ENCODE measurements at regions not wholly inside any gene's neighbourhood (a gene's known extent, or its start where the extent isn't known, plus 50 kb on each side); places are given as distances from the start of the nearest gene placed in this dataset.
A peak's percentile ranks its signal among the peaks of the same experiment; 100 is the strongest.

- intact Hi-C loops (cut with micrococcal nuclease; ENCODE audit: unreplicated experiment) (no loop called here), in situ Hi-C loops (cut with HindIII; ENCODE audit: extremely low pct_ligation_motif_present, low pct_unique_long_range_greater_than_20kb) (no loop called here)
- CTCF ChIA-PET (ENCODE audit: low intra/inter-chr PET ratio, low total read pairs), result no interaction called here
- FAIRE-seq (peak; percentile 90), DNase-seq (ENCODE audit: low spot score) (no peak), ATAC-seq (no peak)
- 83% methylated on average over 4 of the region's 4 CpGs for WGBS (ENCODE audit: low lambda C conversion rate)
- Histone ChIP-seq H3K9me3 (ENCODE audit: low read length) (0 out of 2 replicates have a peak, but pooled peaks cover 5% of the 10 kb centered on the region), H3K4me3 (replicated peaks in 1 of 3; ENCODE audit: insufficient read depth in 1 of 3, low read depth in 2 of 3, low read length in 3 of 3) (no peak overlapping the region), H3K4me2 (ENCODE audit: low read depth, low read length) (no peak overlapping the region), H3K4me1 (ENCODE audit: insufficient read depth, low read length) (no peaks in the 10 kb centered on the region), H3K9ac (ENCODE audit: insufficient read depth, low read depth, low read length) (no peak overlapping the region), H3K79me2 (ENCODE audit: insufficient read depth, low read length) (no peaks in the 10 kb centered on the region), H3K27me3 (ENCODE audit: control insufficient read depth in 1 of 2, insufficient read depth in 2 of 2, low read length in 2 of 2) (peaks cover 0 to under 1% of the 10 kb centered on the region in 2 experiments; a peak in 2 of 5 replicates), H4K20me1 (ENCODE audit: insufficient read depth, low read length) (no peaks in the 10 kb centered on the region), H2AFZ (ENCODE audit: low read length) (no peak overlapping the region), H3K27ac (ENCODE audit: extremely low read length, insufficient read depth, low read length) (no peak overlapping the region), H3K36me3 (replicated peaks in 1 of 2; ENCODE audit: control insufficient read depth in 1 of 2, insufficient read depth in 2 of 2, low read length in 2 of 2) (no peaks in the 10 kb centered on the region)
- POLR2A ChIA-PET, result no interaction called here
- no TSS peak for BruUV-seq (replicated peaks)
- TF ChIP-seq FOXM1 (CRISPR knock-in tag; IDR thresholded peaks at IDR 0.05) (no peak), ZFAT (CRISPR knock-in tag; conservative IDR thresholded peaks at IDR 0.05) (no peak), ZSCAN30 (CRISPR knock-in tag; IDR thresholded peaks at IDR 0.05) (no peak), RFXANK (CRISPR knock-in tag; IDR thresholded peaks at IDR 0.05) (no peak), ZNF318 (CRISPR knock-in tag; IDR thresholded peaks at IDR 0.05) (0 out of 2 replicates have a peak, but pooled peaks have one; percentile 20), HNF1A (IDR thresholded peaks at IDR 0.05; ENCODE audit: low read depth) (no peak), HNF1A (CRISPR knock-in tag; IDR thresholded peaks at IDR 0.05; ENCODE audit: borderline replicate concordance) (no peak), ZNF264 (CRISPR knock-in tag; IDR thresholded peaks at IDR 0.05) (no peak), HCFC1 (IDR thresholded peaks at IDR 0.05; ENCODE audit: low read depth, low read length) (no peak)
- TF ChIP-seq, protein P1, sequence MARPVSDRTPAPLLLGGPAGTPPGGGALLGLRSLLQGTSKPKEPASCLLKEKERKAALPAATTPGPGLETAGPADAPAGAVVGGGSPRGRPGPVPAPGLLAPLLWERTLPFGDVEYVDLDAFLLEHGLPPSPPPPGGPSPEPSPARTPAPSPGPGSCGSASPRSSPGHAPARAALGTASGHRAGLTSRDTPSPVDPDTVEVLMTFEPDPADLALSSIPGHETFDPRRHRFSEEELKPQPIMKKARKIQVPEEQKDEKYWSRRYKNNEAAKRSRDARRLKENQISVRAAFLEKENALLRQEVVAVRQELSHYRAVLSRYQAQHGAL (CRISPR knock-in tag; IDR thresholded peaks at IDR 0.05; ENCODE audit: not compliant biosample characterization), result no peak
- TF ChIP-seq, protein P2, sequence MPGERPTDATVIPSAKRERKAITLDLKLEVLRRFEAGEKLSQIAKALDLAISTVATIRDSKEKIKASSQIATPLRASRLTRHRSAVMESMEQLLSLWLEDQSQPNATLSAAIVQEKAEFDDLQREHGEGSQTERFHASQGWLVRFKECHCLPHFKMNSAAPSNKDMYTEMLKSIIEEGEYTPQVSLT (CRISPR knock-in tag; IDR thresholded peaks at IDR 0.05; ENCODE audit: borderline replicate concordance, low read depth), result no peak
Observed at GRCh38 chr2:3971652-3972192, 268.3 kb downstream of the DCDC2C start.
